IMR-90 (cell line): ENCODE measurements at regions not wholly inside any gene's neighbourhood (a gene's known extent, or its start where the extent isn't known, plus 50 kb on each side); places are given as distances from the start of the nearest gene placed in this dataset.
"Not testable (repeated sequence)": the region's sequence is repeated elsewhere in the genome, so short reads cannot be mapped to it uniquely, and the experiment has no call there.

ENCODE experiments used
- ATAC-seq: fragments of 200-7000 bp; cut with Tn5 transposase; 2 replicates; pipeline ENCODE4 v1.9.1; 2020; ENCODE audit warnings: low read depth, mild to moderate bottlenecking, moderate library complexity
- BruUV-seq: library from RNA; stranded (reverse); fragments of 400-500 nt; replicated peaks from 2 replicates; lab custom pipeline; 2021; lab: Mats Ljungman, UMichigan
- CTCF ChIA-PET: fragments of 300-600 bp; formaldehyde crosslinking; extraction: SDS; loops from one replicate; lab custom pipeline; 2021; ENCODE audit warnings: antibody characterized with exemption; lab: Yijun Ruan, JAX
- POLR2A ChIA-PET: fragments of 300-600 bp; sonication (Branson Sonifier 250); formaldehyde crosslinking; loops from one replicate; lab custom pipeline; 2022; ENCODE audit warnings: antibody characterized with exemption; ENCODE audit not compliant: unreplicated experiment; lab: Charles Lee
- DNase-seq: peaks from one replicate; pipeline ENCODE4 v3.0.0; 2013
- H2AFZ ChIP-seq: replicated peaks from 2 replicates; pipeline ENCODE3; 2013; ENCODE audit warnings: low read length, mild to moderate bottlenecking; ENCODE audit not compliant: poor library complexity
- H2AK5ac ChIP-seq: 2 replicates; pipeline ENCODE4 v1.6.1; 2013; ENCODE audit warnings: low read depth, low read length, inconsistent platforms
- H2AK9ac ChIP-seq: replicated peaks from 2 replicates; pipeline ENCODE3; 2013; ENCODE audit warnings: mild to moderate bottlenecking, low read depth, low read length, moderate library complexity; ENCODE audit not compliant: poor library complexity
- H2BK120ac ChIP-seq: 2 replicates; pipeline ENCODE4 v1.6.1; 2013; ENCODE audit warnings: low read depth, low read length, inconsistent platforms
- H2BK15ac ChIP-seq: 3 replicates; pipeline ENCODE4 v1.6.1; 2013; ENCODE audit warnings: low read depth, low read length, inconsistent platforms
- H2BK20ac ChIP-seq: 2 replicates; pipeline ENCODE4 v1.6.1; 2013; ENCODE audit warnings: low read depth, mild to moderate bottlenecking, inconsistent platforms, low read length, moderate library complexity
- H2BK5ac ChIP-seq: 2 replicates; pipeline ENCODE4 v1.6.1; 2013; ENCODE audit warnings: mild to moderate bottlenecking, low read depth, low read length, inconsistent platforms; ENCODE audit not compliant: poor library complexity, severe bottlenecking
- H3K14ac ChIP-seq: replicated peaks from 2 replicates; pipeline ENCODE4 v1.6.1; 2013; ENCODE audit warnings: low read depth, low read length, inconsistent platforms
- H3K18ac ChIP-seq: 2 replicates; pipeline ENCODE4 v1.6.1; 2013; ENCODE audit warnings: low read depth, low read length, control low read depth
- H3K23ac ChIP-seq: 2 replicates; pipeline ENCODE4 v1.6.1; 2013; ENCODE audit warnings: low read depth, low read length, inconsistent platforms
- H3K27ac ChIP-seq: 2 replicates; pipeline ENCODE4 v1.5.1; 2013; ENCODE audit warnings: mild to moderate bottlenecking, control low read depth, low read length; ENCODE audit not compliant: insufficient read depth
- H3K27me3 ChIP-seq: 2 replicates; pipeline ENCODE4 v1.6.1; 2013; ENCODE audit warnings: low read length; ENCODE audit not compliant: control insufficient read depth, insufficient read depth
- H3K36me3 ChIP-seq: 2 replicates; pipeline ENCODE4 v1.6.1; 2013; ENCODE audit warnings: low read length, mixed read lengths; ENCODE audit not compliant: control insufficient read depth, insufficient read depth
- H3K4ac ChIP-seq: 2 replicates; pipeline ENCODE4 v1.6.1; 2013; ENCODE audit warnings: low read depth, low read length, inconsistent platforms
- H3K4me1 ChIP-seq: 2 replicates; pipeline ENCODE4 v1.6.1; 2013; ENCODE audit warnings: low read length, mixed read lengths; ENCODE audit not compliant: control insufficient read depth, insufficient read depth
- H3K4me2 ChIP-seq: 2 replicates; pipeline ENCODE4 v1.6.1; 2013; ENCODE audit warnings: low read depth, mild to moderate bottlenecking, control low read depth, low read length, moderate library complexity
- H3K4me3 ChIP-seq: 2 replicates; pipeline ENCODE4 v1.5.1; 2013; ENCODE audit warnings: low read depth, mild to moderate bottlenecking, control low read depth, low read length, moderate library complexity; ENCODE audit not compliant: insufficient read depth
- H3K56ac ChIP-seq: 2 replicates; pipeline ENCODE4 v1.6.1; 2013; ENCODE audit warnings: low read length, inconsistent platforms; ENCODE audit not compliant: insufficient read depth; ENCODE audit errors: extremely low read depth
- H3K79me1 ChIP-seq, 2 experiments: 2 replicates each; pipeline ENCODE4 v1.6.1; 2013; ENCODE audit warnings: low read length in 2 of 2, inconsistent platforms in 1 of 2, low read depth in 1 of 2
- H3K9ac ChIP-seq: 2 replicates; pipeline ENCODE4 v1.6.1; 2013; ENCODE audit warnings: low read depth, low read length, control low read depth
- H3K9me1 ChIP-seq: 2 replicates; pipeline ENCODE4 v1.6.1; 2013; ENCODE audit warnings: low read length, inconsistent platforms; ENCODE audit not compliant: insufficient read depth
- H3K9me3 ChIP-seq: 2 replicates; pipeline ENCODE4 v1.6.1; 2013; ENCODE audit warnings: low read length; ENCODE audit not compliant: control insufficient read depth, insufficient read depth
- H4K20me1 ChIP-seq: 2 replicates; pipeline ENCODE4 v1.6.1; 2013; ENCODE audit warnings: low read length, inconsistent platforms; ENCODE audit not compliant: insufficient read depth
- H4K5ac ChIP-seq: 2 replicates; pipeline ENCODE4 v1.6.1; 2013; ENCODE audit warnings: mild to moderate bottlenecking, low read depth, low read length, control low read depth
- H4K8ac ChIP-seq, 2 experiments: 2 replicates each; pipeline ENCODE4 v1.6.1; 2013; ENCODE audit warnings: low read depth in 2 of 2, low read length in 2 of 2, control low read depth in 1 of 2, inconsistent platforms in 1 of 2
- H4K91ac ChIP-seq: 2 replicates; pipeline ENCODE4 v1.6.1; 2013; ENCODE audit warnings: low read depth, low read length, inconsistent platforms; ENCODE audit not compliant: insufficient read depth
- WGBS, 2 experiments: methylation state at CpG; one replicate each; pipeline versions ENCODE4 v1.1.5 to v1.1.7; 2013; ENCODE audit warnings: missing lambda C conversion rate in 2 of 2; ENCODE audit not compliant: insufficient read length in 1 of 2; ENCODE audit errors: extremely low coverage in 2 of 2; 5-methylcytosine and 5-hydroxymethylcytosine counted together
- dilution Hi-C: fragments of 300-500 bp; cut with HindIII; formaldehyde crosslinking; loops from one replicate; pipeline ENCODE4 v1.14.3; 2018; ENCODE audit warnings: low sequenced_read_pairs; ENCODE audit not compliant: unreplicated experiment
- in situ Hi-C: fragments of 300-500 bp; cut with MboI; formaldehyde crosslinking; loops from 3 replicates; pipeline ENCODE4 v1.14.3; 2019; ENCODE audit warnings: low sequenced_read_pairs, inconsistent platforms, mixed read lengths
- intact Hi-C: fragments of 100-400 bp; cut with micrococcal nuclease; formaldehyde crosslinking; loops from 2 replicates; pipeline ENCODE4 v1.10.0; 2022

- in situ Hi-C loops, H2BK120ac ChIP-seq, POLR2A ChIA-PET, DNase-seq, H4K91ac ChIP-seq, H3K14ac ChIP-seq, H3K9me1 ChIP-seq, H2AK5ac ChIP-seq, H3K23ac ChIP-seq, H3K9me3 ChIP-seq, H3K4me3 ChIP-seq, H2BK5ac ChIP-seq, H3K56ac ChIP-seq, BruUV-seq, H2AK9ac ChIP-seq, H2AFZ ChIP-seq, H3K4me2 ChIP-seq, H3K79me1 ChIP-seq, H3K9ac ChIP-seq, H3K18ac ChIP-seq, H3K36me3 ChIP-seq, H4K5ac ChIP-seq, H3K27me3 ChIP-seq, H3K4ac ChIP-seq, ATAC-seq, H3K27ac ChIP-seq, H2BK15ac ChIP-seq, CTCF ChIA-PET, H2BK20ac ChIP-seq, H3K4me1 ChIP-seq, intact Hi-C loops, H4K8ac ChIP-seq, dilution Hi-C loops, H4K20me1 ChIP-seq: not testable (repeated sequence)
- 74% methylated on average over 2 of the region's 7 CpGs; no CpG with 5 or more reads in 1 of the 2 experiments for WGBS, 2 experiments
Measured at GRCh38 chr4:124461592-124461991, 250.9 kb downstream of the ANKRD50 start.
